NCI-H2029 treated with DMSO at 0.1 percent for 48 hours (cell line): ENCODE measurements at regions not wholly inside any gene's neighbourhood (a gene's known extent, or its start where the extent isn't known, plus 50 kb on each side); places are given as distances from the start of the nearest gene placed in this dataset.
"Not testable (repeated sequence)": the region's sequence is repeated elsewhere in the genome, so short reads cannot be mapped to it uniquely, and the experiment has no call there.

Experiments used
- DNase-seq: peaks from one replicate; lab custom pipeline; 2025; lab: John Stamatoyannopoulos, UW

DNA sequence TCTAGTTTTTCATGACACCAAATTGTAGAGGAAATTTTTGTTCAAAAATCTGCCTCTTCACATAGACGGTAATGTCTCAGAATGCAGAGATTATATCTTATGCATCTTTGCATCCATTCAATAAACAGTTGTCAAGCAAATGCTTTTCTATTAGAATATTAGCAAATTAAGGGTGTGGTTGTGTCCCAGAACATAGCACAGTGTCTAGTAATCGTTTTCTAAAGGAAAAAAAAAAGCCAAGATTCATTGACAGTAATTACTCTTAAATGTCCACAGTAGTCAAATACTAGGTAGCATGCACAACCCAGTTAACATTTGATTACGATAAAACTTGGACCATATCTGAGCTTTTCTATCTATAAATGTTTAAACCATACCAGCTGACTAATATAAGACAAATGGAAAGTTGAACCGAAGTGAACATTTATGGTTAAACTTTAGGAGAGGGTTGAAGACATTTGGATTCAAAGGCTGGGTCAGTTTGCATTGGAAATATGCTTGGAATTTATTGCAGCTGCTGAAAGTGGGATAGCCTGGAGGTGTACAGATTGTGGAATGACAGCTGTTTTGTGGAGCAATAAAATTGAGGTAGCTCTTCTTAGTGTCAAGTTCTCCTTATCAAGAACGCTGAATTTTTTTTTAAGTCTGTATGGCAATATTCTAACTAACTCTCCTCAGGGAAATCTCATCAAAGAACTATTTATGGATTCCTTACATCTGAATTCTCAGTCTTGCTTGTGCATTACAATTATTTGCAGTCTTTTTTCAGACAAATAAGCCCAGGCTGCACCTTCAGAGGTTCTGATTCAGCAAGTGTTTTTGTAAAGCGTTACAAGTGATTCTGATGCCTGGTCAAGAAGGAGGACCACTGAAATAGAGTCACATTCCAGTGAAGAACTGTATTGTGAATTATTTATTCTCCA lies 66.7 kb upstream of the ATP2B1 start:
- DNase-seq = no peak

DNA sequence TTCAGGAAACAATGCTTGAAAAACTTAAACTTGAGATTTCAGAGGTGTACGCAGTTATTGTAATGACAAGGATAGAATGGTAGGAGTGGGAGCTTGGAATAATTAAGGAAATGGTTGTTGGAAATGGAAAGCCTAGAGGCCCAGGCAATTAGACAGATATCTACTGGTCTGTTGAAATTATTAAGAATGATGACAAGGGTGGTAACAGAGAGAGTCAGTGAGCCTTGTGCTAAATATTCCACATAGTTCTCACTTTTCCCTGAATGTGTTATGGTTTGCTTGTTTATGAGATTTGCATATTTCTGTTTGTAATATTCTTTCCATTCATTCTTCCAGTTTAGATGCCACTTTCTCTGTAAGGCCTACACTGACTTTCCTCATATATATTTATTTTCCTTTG lies 66.0 kb upstream of the ATP2B1 start:
- DNase-seq = no peak

DNA sequence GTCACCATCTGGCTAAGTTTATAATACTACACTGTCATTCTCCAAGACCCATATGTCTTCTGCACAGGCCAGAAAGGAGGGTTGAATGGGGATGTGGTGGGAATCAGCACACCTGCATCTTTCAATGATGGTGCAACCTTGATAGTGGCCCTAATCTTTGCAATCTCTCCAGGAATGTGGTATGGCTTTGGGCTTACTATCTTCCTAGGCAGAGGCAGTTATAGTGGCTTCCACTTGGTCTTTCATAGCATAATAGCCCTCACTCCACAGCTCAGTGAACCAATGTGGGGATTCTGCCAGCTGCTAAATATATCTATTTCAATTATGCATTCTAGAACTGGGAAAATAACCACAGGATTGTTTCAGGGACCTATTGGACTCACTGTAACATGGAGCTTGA lies 61.8 kb upstream of the ATP2B1 start:
- no peak for DNase-seq

DNA sequence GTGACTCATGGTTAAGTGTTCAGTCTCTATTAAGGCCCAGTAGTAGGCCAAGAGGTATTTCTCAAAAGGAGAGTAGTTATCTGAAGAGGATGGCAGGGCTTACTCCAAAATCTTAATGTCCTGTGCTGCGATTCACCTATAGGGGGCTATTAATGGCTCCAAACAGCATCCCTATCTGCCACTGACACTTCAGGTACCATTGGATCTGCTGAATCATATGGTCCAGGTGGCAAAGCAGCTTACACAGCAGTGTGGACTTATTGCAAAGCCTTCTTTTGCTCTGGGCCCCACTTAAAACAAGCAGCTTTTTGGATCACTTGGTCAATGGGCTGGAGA lies 60.8 kb upstream of the ATP2B1 start:
- no peak for DNase-seq

DNA sequence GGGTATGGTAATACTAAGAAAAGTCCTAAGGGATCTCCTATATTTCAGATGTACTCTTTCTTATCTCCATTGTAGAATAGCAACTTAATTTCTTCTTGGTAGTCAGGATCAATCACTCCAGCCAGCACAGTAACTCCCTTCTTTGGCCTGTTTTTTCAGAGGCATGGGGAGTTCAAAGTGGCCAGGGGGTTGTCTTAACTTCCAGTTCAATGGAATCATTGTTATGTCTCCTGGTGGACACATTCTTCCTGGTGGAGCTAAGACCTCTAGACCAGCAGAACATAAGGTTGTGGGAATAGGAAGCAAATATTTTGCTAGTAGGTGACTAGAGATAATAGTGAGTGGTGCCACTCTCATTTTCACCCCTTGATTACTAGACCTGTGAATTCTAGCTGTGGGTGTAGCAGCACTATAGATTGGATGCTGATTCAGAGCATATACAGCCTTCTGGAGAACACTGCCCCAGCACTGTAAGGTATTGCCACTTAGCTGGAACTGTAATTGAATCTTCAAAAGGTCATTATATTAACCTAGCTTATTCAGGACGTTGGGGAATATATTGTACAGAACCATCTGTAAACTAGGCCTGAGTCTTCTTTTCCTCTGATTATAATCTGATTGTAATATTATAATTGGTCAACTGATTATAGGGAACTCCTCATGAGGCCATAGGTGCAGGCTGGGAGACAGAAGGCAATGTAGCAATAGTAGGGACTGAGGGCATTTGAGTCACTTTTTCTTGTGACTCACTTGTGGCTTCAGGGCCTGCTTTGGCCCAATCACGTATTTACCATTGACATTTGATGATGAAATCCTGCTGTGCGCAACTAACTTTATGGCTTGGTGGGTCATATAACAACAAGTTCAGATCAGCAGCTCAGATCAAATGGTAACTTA lies 60.2 kb upstream of the ATP2B1 start:
- no peak for DNase-seq

DNA sequence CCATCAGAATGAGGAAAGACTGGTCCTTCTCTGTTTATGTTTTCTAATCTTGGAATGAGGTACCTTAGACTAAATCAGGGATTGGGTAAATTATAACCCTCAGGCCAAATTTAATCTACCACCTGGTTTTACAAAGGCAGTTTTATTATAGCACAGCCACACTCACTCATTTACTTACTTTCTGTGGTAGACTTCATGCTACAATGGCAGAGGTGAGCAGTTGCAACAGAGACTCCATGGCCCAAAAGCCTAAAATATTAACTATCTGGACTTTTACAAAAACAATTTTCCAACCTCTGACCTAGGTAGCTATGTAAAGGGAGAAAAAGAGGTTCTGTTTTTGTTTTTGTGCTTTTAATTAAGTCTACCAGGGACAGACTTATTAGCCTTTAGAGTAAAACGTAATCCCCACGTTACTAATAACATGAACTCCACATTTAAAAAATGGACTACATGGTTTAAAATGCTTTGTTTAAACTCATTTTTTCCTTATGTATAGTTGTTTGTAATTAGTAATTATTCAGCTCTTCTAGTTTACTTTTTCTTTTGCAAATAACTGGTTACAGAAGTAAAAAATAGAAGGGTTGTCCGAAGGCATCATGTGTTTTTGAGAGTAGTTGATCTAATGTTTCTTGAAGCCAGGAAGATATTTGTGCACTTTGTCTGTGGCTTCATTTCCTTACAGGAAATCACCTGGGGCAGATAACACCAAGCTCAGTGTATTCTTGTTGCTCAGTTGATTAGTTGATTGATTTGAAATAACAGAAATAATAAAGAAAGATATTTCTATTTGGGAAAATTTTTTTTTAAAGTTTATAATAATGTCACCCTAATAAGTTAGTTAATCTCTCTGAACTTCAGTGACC lies 57.6 kb upstream of the ATP2B1 start:
- no peak for DNase-seq

DNA sequence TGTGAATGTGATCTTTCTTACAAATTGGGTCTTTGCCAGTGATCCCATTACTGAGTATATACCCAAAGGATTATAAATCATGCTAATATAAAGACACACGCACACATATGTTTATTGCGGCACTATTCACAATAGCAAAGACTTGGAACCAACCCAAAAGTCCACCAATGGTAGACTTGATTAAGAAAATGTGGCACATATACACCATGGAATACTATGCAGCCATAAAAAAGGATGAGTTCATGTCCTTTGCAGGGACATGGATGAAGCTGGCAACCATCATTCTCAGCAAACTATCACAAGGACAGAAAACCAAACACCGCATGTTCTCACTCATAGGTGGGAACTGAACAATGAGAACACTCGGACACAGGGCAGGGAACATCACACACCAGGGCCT lies 55.5 kb upstream of the ATP2B1 start:
- DNase-seq = not testable (repeated sequence)

DNA sequence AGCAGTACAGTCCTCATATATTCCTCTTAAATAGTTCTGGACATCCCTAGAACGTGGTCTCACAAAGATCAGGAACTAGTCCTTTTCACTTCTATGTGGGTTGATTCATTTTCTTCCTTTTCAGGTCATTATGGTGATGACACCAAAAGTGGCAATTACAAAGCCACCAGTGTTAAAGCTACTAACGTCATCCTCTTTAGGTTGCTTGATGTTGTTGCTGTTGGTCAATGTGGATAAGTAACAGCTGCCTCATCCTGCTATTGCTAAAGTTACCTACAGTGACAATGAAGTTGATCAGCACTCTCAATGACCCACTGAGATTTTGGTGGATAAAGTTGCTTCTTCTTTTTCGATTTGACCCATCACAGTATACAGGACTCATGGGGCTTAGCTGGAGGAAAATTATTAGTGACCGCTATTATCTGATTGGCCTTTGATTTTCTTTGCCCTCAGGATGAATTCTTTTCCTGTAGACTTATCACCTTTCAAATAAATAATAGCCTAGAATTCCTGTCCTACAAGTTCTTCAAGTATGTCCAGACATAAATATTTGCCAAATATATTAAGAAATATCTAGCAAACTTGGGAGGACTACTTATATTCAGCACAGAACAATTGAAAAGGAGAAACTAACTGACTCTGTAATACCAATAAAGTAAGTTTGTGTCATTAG lies 54.0 kb upstream of the ATP2B1 start:
- no peak for DNase-seq

DNA sequence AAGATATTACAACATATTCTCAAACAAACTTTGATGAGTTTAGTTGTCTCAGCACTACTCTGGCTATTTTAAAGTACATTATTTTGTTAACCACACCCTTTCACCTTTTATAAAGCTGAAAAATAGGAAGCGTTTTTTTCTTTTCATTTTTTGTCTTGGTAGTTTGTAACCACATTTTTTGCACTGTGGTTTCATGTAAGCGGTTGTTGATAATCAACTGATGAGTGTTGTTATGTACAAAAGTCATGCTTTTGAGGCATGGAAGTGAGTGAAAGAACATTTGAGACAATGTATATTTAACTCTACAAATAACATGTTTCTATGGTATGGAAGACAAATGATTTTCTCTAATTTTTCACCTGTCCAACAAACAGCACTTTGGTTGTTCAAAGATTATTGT lies 52.1 kb upstream of the ATP2B1 start:
- DNase-seq = no peak
